Activated CD8-positive, alpha-beta T cell treated with anti-CD3 and anti-CD28 coated beads, Interleukin-2, amount 10 ng/mL, durations not matched to agents 7 days and 5 days (primary cell): ENCODE measurements at regions not wholly inside any gene's neighbourhood (a gene's known extent, or its start where the extent isn't known, plus 50 kb on each side); places are given as distances from the start of the nearest gene placed in this dataset.

Experiments used
- ATAC-seq: fragments of 150-1000 bp; cut with Tn5 transposase; one replicate; pipeline ENCODE4 v1.10.0; 2021; ENCODE audit warnings: moderate library complexity
- CTCF ChIA-PET: fragments of 350-600 bp; sonication (Branson Sonifier 250); formaldehyde crosslinking; loops from one replicate; lab custom pipeline; 2021; ENCODE audit warnings: antibody characterized with exemption; lab: Charles Lee
- POLR2A ChIA-PET: fragments of 350-600 bp; sonication (Branson Sonifier 250); formaldehyde crosslinking; loops from one replicate; lab custom pipeline; 2021; ENCODE audit warnings: antibody characterized with exemption; lab: Charles Lee
- DNase-seq: peaks from one replicate; pipeline ENCODE4 v3.0.0-alpha.2; 2020
- H3K27ac Mint-ChIP-seq: one replicate; pipeline ENCODE4 v1.8.0; 2021; ENCODE audit warnings: mild to moderate bottlenecking, mixed read lengths
- H3K27me3 Mint-ChIP-seq: one replicate; pipeline ENCODE4 v1.8.0; 2021; ENCODE audit warnings: low read depth, mixed read lengths
- H3K36me3 Mint-ChIP-seq: one replicate; pipeline ENCODE4 v1.8.0; 2021; ENCODE audit warnings: low read depth, mixed read lengths
- H3K4me1 Mint-ChIP-seq: one replicate; pipeline ENCODE4 v1.8.0; 2021; ENCODE audit warnings: low read depth, mixed read lengths
- H3K4me3 Mint-ChIP-seq: one replicate; pipeline ENCODE4 v1.8.0; 2021; ENCODE audit warnings: mild to moderate bottlenecking, mixed read lengths
- H3K9me3 Mint-ChIP-seq: one replicate; pipeline ENCODE4 v1.8.0; 2022; ENCODE audit warnings: mixed read lengths; ENCODE audit not compliant: insufficient read depth

DNA sequence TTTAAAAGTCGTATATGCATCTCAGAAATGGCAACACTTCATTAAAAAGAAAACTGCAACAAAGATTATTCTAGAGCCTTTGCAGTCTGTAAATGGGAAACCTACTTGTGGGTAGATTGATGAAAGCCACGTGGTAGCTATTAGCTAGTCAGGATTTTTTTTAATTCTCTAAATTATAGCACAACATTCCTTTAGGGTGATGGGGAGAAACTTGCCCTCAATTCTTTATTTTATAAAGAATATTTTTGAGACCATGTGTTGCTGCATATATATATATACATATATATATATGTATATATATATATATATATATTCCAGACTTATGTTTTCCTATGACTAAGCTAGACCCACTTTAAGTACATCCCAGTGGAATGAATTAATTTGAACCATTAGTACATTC, 118.0 kb downstream of the PPP1R3A start:
- no peaks in the 10 kb centered on the region for H3K9me3 Mint-ChIP-seq
- no peak overlapping the region for H3K27ac Mint-ChIP-seq
- no peak overlapping the region for H3K4me3 Mint-ChIP-seq
- no peaks in the 10 kb centered on the region for H3K36me3 Mint-ChIP-seq
- no peaks in the 10 kb centered on the region for H3K27me3 Mint-ChIP-seq
- ChIA-PET CTCF (no interaction called here), POLR2A (no interaction called here)
- H3K4me1 Mint-ChIP-seq: no peaks in the 10 kb centered on the region
- DNase-seq: no peak
- ATAC-seq: no peak

DNA sequence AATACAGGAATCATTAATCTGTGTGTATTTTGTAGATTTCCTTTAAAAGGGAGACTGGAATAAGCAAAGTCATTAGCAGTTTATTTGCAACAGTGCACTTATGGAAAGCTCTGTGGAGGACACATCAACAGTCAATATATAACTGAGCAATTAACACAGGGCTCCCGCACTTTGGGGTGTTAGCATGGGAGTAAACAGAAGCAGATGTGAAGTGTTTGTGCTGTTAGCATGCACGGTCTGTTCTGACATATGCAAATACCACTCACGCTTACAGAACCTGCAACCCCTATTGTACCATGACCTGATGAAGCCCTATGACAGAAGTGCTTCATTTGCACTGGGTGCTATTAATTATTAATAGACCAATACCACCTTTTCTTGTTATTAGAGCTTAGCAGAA, 118.9 kb downstream of the PPP1R3A start:
- Mint-ChIP-seq H3K4me1 (no peaks in the 10 kb centered on the region), H3K27ac (no peak overlapping the region), H3K4me3 (no peak overlapping the region), H3K27me3 (no peaks in the 10 kb centered on the region), H3K36me3 (no peaks in the 10 kb centered on the region), H3K9me3 (no peaks in the 10 kb centered on the region)
- ATAC-seq (no peak), DNase-seq (no peak)
- ChIA-PET CTCF (no interaction called here), POLR2A (no interaction called here)

DNA sequence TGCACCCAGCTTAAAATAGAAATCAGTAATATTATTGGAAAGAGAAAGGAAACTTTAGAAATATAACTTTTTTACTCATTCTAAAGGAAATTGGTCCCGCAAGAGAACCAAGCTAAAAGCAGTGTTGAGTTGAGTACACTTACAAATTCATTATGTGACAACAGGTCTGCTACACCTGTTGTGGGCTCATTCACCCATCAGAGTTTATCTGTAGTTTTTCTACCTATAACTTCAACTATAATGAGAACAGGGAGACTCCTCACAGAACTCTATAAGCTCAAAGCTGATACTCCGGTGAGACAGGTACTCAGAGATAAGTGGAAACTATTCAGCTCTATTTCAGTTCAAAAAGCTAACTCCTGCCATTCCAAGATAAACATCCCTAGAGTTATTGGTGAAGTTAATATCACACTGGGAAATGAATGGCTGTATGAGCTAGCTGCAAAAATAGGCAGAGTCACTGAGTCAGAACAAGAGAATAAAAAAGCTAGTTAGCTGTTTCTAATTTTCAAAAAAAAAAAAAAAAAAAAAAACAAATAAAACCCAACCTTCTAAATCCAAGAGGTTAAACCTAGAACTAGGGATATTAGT, 121.3 kb downstream of the PPP1R3A start:
- ATAC-seq (no peak), DNase-seq (no peak)
- no peaks in the 10 kb centered on the region for H3K27me3 Mint-ChIP-seq
- ChIA-PET POLR2A (no interaction called here), CTCF (no interaction called here)
- H3K4me3 Mint-ChIP-seq: no peak overlapping the region
- no peaks in the 10 kb centered on the region for H3K9me3 Mint-ChIP-seq
- H3K27ac Mint-ChIP-seq: no peak overlapping the region
- no peaks in the 10 kb centered on the region for H3K4me1 Mint-ChIP-seq
- no peaks in the 10 kb centered on the region for H3K36me3 Mint-ChIP-seq

DNA sequence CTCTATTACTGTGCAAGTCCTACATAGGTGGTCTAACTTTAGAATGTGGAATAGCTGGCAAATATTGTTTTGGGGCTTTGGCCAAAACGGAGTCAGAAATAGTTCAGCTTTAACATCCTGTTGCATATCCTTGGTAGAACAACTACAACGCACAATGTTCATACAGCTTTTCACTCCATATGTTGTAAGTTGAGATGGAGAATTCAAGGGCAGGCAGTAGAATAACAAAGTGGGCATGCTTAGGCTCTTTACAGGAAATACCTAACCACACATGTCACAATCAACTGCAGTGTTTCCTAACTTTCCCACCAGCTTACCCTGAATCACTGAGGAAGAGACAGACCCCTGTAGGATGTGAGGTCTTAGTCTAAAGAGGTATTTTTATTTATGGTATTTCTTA, 122.3 kb downstream of the PPP1R3A start:
- no peaks in the 10 kb centered on the region for H3K27me3 Mint-ChIP-seq
- H3K4me3 Mint-ChIP-seq: no peak overlapping the region
- CTCF ChIA-PET: no interaction called here
- H3K27ac Mint-ChIP-seq: no peak overlapping the region
- DNase-seq (no peak), ATAC-seq (no peak)
- no peaks in the 10 kb centered on the region for H3K4me1 Mint-ChIP-seq
- POLR2A ChIA-PET: no interaction called here
- no peaks in the 10 kb centered on the region for H3K9me3 Mint-ChIP-seq
- H3K36me3 Mint-ChIP-seq: no peaks in the 10 kb centered on the region

- POLR2A ChIA-PET: no interaction called here
- no peak overlapping the region for H3K4me3 Mint-ChIP-seq
- no peaks in the 10 kb centered on the region for H3K9me3 Mint-ChIP-seq
- no peak for ATAC-seq
- CTCF ChIA-PET: no interaction called here
- no peaks in the 10 kb centered on the region for H3K27me3 Mint-ChIP-seq
- H3K4me1 Mint-ChIP-seq: no peaks in the 10 kb centered on the region
- no peaks in the 10 kb centered on the region for H3K36me3 Mint-ChIP-seq
- no peak for DNase-seq
- H3K27ac Mint-ChIP-seq: no peak overlapping the region
Measured at GRCh38 chr7:113794573-113794972, 124.2 kb downstream of the PPP1R3A start.

DNA sequence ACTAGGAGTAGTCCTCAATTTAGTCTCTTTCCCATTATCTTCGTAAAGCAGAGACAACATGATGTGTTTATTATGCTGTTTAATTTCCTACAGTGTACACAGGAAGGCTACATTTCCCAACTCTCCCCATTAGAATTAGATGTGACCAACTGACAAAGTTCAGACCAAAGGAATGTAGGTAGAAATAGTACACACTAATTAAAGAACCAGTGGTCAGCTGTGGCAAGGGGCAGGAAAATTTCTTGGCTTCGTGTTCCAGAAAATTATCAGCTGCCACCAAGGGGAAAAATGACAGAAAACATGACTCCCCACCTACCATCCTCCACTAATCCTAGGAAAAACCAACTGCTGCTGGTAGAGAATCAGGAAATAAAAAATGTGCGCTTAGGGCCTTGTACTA, 125.6 kb downstream of the PPP1R3A start:
- DNase-seq (no peak), ATAC-seq (no peak)
- Mint-ChIP-seq H3K9me3 (no peaks in the 10 kb centered on the region), H3K4me1 (no peaks in the 10 kb centered on the region), H3K27ac (no peak overlapping the region), H3K36me3 (no peaks in the 10 kb centered on the region), H3K4me3 (no peak overlapping the region), H3K27me3 (no peaks in the 10 kb centered on the region)
- ChIA-PET POLR2A (no interaction called here), CTCF (no interaction called here)

GRCh38 chr7:113790025-113790424, 128.8 kb downstream of the PPP1R3A start:
- no peaks in the 10 kb centered on the region for H3K4me1 Mint-ChIP-seq
- H3K27me3 Mint-ChIP-seq: no peaks in the 10 kb centered on the region
- no peaks in the 10 kb centered on the region for H3K36me3 Mint-ChIP-seq
- ATAC-seq (no peak), DNase-seq (no peak)
- ChIA-PET POLR2A (no interaction called here), CTCF (no interaction called here)
- H3K9me3 Mint-ChIP-seq: no peaks in the 10 kb centered on the region
- no peak overlapping the region for H3K4me3 Mint-ChIP-seq
- no peak overlapping the region for H3K27ac Mint-ChIP-seq

DNA sequence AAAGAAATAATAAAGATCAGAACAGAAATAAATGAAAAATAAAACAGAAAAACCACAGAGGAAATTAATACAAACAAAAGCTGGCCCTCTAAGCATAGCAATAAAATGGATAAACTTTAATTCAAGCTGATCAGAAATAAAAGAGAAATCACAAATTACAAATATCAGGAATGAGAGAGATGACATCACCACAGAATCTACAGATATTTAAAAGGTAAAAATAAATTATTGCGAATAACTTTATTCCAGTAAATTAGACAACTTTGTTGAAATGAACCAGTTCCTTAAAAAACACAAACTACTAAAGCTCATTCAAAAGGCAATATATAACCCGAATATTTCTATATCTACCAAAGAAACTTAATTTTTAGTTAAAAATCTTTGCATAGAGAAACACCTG, 131.7 kb downstream of the PPP1R3A start:
- ATAC-seq (no peak), DNase-seq (no peak)
- H3K4me1 Mint-ChIP-seq: no peaks in the 10 kb centered on the region
- POLR2A ChIA-PET: no interaction called here
- CTCF ChIA-PET: interaction anchor here (1.0 kb wide), 1 partner anchor 37 kb away, joined by 3 read pairs; no protein-coding TSS in a partner anchor
- H3K27me3 Mint-ChIP-seq: no peaks in the 10 kb centered on the region
- no peak overlapping the region for H3K4me3 Mint-ChIP-seq
- H3K9me3 Mint-ChIP-seq: no peaks in the 10 kb centered on the region
- H3K36me3 Mint-ChIP-seq: no peaks in the 10 kb centered on the region
- H3K27ac Mint-ChIP-seq: no peak overlapping the region

GRCh38 chr7:113784956-113785355, 133.9 kb downstream of the PPP1R3A start:
- Mint-ChIP-seq H3K9me3 (no peaks in the 10 kb centered on the region), H3K4me3 (no peak overlapping the region), H3K27me3 (no peaks in the 10 kb centered on the region), H3K27ac (no peak overlapping the region), H3K36me3 (no peaks in the 10 kb centered on the region), H3K4me1 (no peaks in the 10 kb centered on the region)
- no peak for ATAC-seq
- ChIA-PET CTCF (no interaction called here), POLR2A (no interaction called here)
- DNase-seq: no peak

- H3K4me3 Mint-ChIP-seq: no peak overlapping the region
- H3K27me3 Mint-ChIP-seq: no peaks in the 10 kb centered on the region
- no peaks in the 10 kb centered on the region for H3K4me1 Mint-ChIP-seq
- no peaks in the 10 kb centered on the region for H3K36me3 Mint-ChIP-seq
- ChIA-PET CTCF (no interaction called here), POLR2A (no interaction called here)
- no peak overlapping the region for H3K27ac Mint-ChIP-seq
- ATAC-seq: no peak
- DNase-seq: no peak
- H3K9me3 Mint-ChIP-seq: no peaks in the 10 kb centered on the region
Measured at GRCh38 chr7:113784316-113784715, 134.5 kb downstream of the PPP1R3A start.

DNA sequence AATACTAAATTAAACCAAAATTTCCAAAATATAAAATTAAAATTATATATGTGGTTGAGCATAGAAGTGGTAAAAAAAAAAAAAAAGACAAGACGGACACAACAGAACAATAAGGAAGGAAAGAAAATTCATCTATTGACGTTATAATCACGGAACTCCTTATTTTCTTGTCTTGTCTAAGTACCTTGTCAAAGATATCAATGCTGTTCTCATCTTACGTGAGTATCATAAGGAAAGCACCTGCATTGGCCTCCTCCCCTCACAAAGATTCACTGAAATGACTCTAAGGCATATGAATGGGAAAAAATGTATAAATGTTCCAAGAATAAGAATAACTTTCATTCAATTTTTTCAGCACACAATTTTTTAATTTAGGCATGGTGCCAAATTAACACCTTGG, 135.4 kb downstream of the PPP1R3A start:
- ATAC-seq (no peak), DNase-seq (no peak)
- Mint-ChIP-seq H3K9me3 (no peaks in the 10 kb centered on the region), H3K36me3 (no peaks in the 10 kb centered on the region), H3K27me3 (no peaks in the 10 kb centered on the region), H3K27ac (no peak overlapping the region), H3K4me3 (no peak overlapping the region), H3K4me1 (no peaks in the 10 kb centered on the region)
- ChIA-PET POLR2A (no interaction called here), CTCF (no interaction called here)

DNA sequence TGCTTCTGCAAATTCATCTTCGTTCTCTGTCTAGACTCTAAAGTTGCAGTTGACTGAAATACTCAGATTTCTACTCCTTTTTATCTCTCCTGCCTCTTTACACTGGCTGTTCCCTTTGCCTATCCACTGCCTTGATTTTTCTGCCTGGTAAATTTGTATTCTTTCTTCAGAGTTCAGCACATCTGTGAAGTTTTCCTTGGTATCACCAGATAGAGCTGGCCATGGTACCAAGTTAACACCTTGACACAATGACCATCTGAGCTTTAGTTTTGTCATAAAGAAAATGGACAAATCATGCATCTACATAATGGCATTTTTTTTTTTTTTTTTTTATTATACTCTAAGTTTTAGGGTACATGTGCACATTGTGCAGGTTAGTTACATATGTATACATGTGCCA, 143.0 kb downstream of the PPP1R3A start:
- H3K4me1 Mint-ChIP-seq: no peaks in the 10 kb centered on the region
- H3K36me3 Mint-ChIP-seq: no peaks in the 10 kb centered on the region
- ATAC-seq: no peak
- ChIA-PET POLR2A (no interaction called here), CTCF (no interaction called here)
- DNase-seq: no peak
- no peak overlapping the region for H3K4me3 Mint-ChIP-seq
- no peak overlapping the region for H3K27ac Mint-ChIP-seq
- no peaks in the 10 kb centered on the region for H3K27me3 Mint-ChIP-seq
- no peaks in the 10 kb centered on the region for H3K9me3 Mint-ChIP-seq

DNA sequence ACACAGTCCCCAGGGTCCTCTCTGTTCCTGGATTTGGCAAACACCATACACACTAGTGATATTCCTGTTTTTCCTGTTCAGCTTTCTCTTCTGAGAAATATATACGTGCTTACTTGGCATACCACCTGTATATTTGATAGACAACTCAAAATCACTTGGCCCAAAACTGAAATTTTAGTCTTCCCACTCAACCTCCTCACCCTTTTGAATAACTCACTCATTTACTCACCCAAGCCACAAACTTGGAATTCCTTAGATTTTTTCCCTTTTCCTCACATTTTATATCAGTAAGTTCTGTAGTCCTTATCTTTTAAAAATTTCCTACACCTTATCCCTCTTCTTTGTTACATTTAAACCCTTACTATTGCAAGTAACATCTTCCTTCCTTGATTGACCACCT, 143.4 kb downstream of the PPP1R3A start:
- Mint-ChIP-seq H3K4me1 (no peaks in the 10 kb centered on the region), H3K27me3 (no peaks in the 10 kb centered on the region), H3K9me3 (no peaks in the 10 kb centered on the region), H3K36me3 (no peaks in the 10 kb centered on the region), H3K27ac (no peak overlapping the region), H3K4me3 (no peak overlapping the region)
- DNase-seq (no peak), ATAC-seq (no peak)
- POLR2A ChIA-PET: no interaction called here
- CTCF ChIA-PET: interaction anchor here (1.1 kb wide), 1 partner anchor 15 kb away, joined by 3 read pairs; no protein-coding TSS in a partner anchor
